Renal cortex interstitium (tissue), 11 donors: ENCODE measurements at regions not wholly inside any gene's neighbourhood (a gene's known extent, or its start where the extent isn't known, plus 50 kb on each side); places are given as distances from the start of the nearest gene placed in this dataset.
"Not testable (repeated sequence)": the region's sequence is repeated elsewhere in the genome, so short reads cannot be mapped to it uniquely, and the experiment has no call there.

Experiments used
- DNase-seq, 11 donors: peaks; one replicate each; pipeline ENCODE4 v3.0.0-alpha.2; 2013; ENCODE audit warnings: low read depth in 9 of 11, low spot score in 4 of 11; ENCODE audit errors: extremely low read depth in 1 of 11

- not testable (repeated sequence) for DNase-seq
Measured at GRCh38 chr17:16849861-16850260, 122.1 kb downstream of the TNFRSF13B start.

- not testable (repeated sequence) for DNase-seq
Measured at GRCh38 chr17:16848997-16849396, 122.9 kb downstream of the TNFRSF13B start.

- DNase-seq = not testable (repeated sequence)
Measured at GRCh38 chr17:16845098-16845497, 126.8 kb downstream of the TNFRSF13B start.

GRCh38 chr17:16844669-16845068, 127.2 kb downstream of the TNFRSF13B start:
- DNase-seq = not testable (repeated sequence)

GRCh38 chr17:16843511-16843910, 128.4 kb downstream of the TNFRSF13B start:
- not testable (repeated sequence) for DNase-seq

GRCh38 chr17:16842346-16842745, 129.6 kb downstream of the TNFRSF13B start:
- peak in 2 of 11 donors; percentile 2 to 5 for DNase-seq

- DNase-seq = not testable (repeated sequence)
Measured at GRCh38 chr17:16841896-16842295, 130.0 kb downstream of the TNFRSF13B start.

- DNase-seq = not testable (repeated sequence)
Measured at GRCh38 chr17:16840219-16840618, 131.7 kb downstream of the TNFRSF13B start.

- DNase-seq = not testable (repeated sequence)
Measured at GRCh38 chr17:16839242-16840175, 132.4 kb downstream of the TNFRSF13B start.

GRCh38 chr17:16838795-16839194, 133.1 kb downstream of the TNFRSF13B start:
- DNase-seq = not testable (repeated sequence)

GRCh38 chr17:16838287-16838686, 133.6 kb downstream of the TNFRSF13B start:
- not testable (repeated sequence) for DNase-seq

GRCh38 chr17:16837468-16838266, 134.3 kb downstream of the TNFRSF13B start:
- DNase-seq = not testable (repeated sequence)

- DNase-seq = not testable (repeated sequence)
Measured at GRCh38 chr17:16836315-16836915, 135.5 kb downstream of the TNFRSF13B start.

GRCh38 chr17:16833517-16833916, 138.4 kb downstream of the TNFRSF13B start:
- not testable (repeated sequence) for DNase-seq

GRCh38 chr17:16832853-16833252, 139.1 kb downstream of the TNFRSF13B start:
- not testable (repeated sequence) for DNase-seq

- not testable (repeated sequence) for DNase-seq
Measured at GRCh38 chr17:16832206-16832605, 139.7 kb downstream of the TNFRSF13B start.

- not testable (repeated sequence) for DNase-seq
Measured at GRCh38 chr17:16830770-16831169, 140.7 kb downstream of the CCDC144A start.

GRCh38 chr17:16830219-16830618, 140.2 kb downstream of the CCDC144A start:
- not testable (repeated sequence) for DNase-seq
